ENCODE measurements at regions not wholly inside any gene's neighbourhood (a gene's known extent, or its start where the extent isn't known, plus 50 kb on each side); places are given as distances from the start of the nearest gene placed in this dataset.

GRCh38 chr14:101025131-101025530, 121.6 kb upstream of the RTL1 start:
- no peak for DNase-seq (ENCODE audit: low read depth in 1 of 2, low spot score in 1 of 2)

- no peak for DNase-seq (ENCODE audit: low read depth in 1 of 2, low spot score in 1 of 2)
Observed at GRCh38 chr14:101025696-101026095, 122.2 kb upstream of the RTL1 start.

GRCh38 chr14:101026341-101026740, 122.8 kb upstream of the RTL1 start:
- DNase-seq (ENCODE audit: low read depth in 1 of 2, low spot score in 1 of 2): no peak

- DNase-seq (ENCODE audit: low read depth in 1 of 2, low spot score in 1 of 2): no peak
Observed at GRCh38 chr14:101027291-101027690, 123.8 kb upstream of the RTL1 start.

- DNase-seq (ENCODE audit: low read depth in 1 of 2, low spot score in 1 of 2): no peak
Observed at GRCh38 chr14:101027966-101028365, 124.4 kb upstream of the RTL1 start.

GRCh38 chr14:101028971-101029667, 125.6 kb upstream of the RTL1 start:
- no peak for DNase-seq (ENCODE audit: low read depth in 1 of 2, low spot score in 1 of 2)

GRCh38 chr14:101029668-101030290, 126.3 kb upstream of the RTL1 start:
- DNase-seq (ENCODE audit: low read depth in 1 of 2, low spot score in 1 of 2): no peak

GRCh38 chr14:101030586-101030985, 127.1 kb upstream of the RTL1 start:
- no peak for DNase-seq (ENCODE audit: low read depth in 1 of 2, low spot score in 1 of 2)

GRCh38 chr14:101031186-101031585, 127.7 kb upstream of the RTL1 start:
- no peak for DNase-seq (ENCODE audit: low read depth in 1 of 2, low spot score in 1 of 2)

- no peak for DNase-seq (ENCODE audit: low read depth in 1 of 2, low spot score in 1 of 2)
Observed at GRCh38 chr14:101031721-101032120, 128.2 kb upstream of the RTL1 start.

GRCh38 chr14:101032433-101032832, 128.9 kb upstream of the RTL1 start:
- DNase-seq (ENCODE audit: low read depth in 1 of 2, low spot score in 1 of 2): no peak

GRCh38 chr14:101033006-101033405, 129.5 kb upstream of the RTL1 start:
- no peak for DNase-seq (ENCODE audit: low read depth in 1 of 2, low spot score in 1 of 2)

- no peak for DNase-seq (ENCODE audit: low read depth in 1 of 2, low spot score in 1 of 2)
Observed at GRCh38 chr14:101033446-101034165, 130.1 kb upstream of the RTL1 start.

GRCh38 chr14:101034986-101035385, 131.5 kb upstream of the RTL1 start:
- no peak for DNase-seq (ENCODE audit: low read depth in 1 of 2, low spot score in 1 of 2)

- no peak for DNase-seq (ENCODE audit: low read depth in 1 of 2, low spot score in 1 of 2)
Observed at GRCh38 chr14:101035466-101036225, 132.1 kb upstream of the RTL1 start.

- no peak for DNase-seq (ENCODE audit: low read depth in 1 of 2, low spot score in 1 of 2)
Observed at GRCh38 chr14:101037021-101037817, 133.7 kb upstream of the RTL1 start.

GRCh38 chr14:101039031-101039754, 135.7 kb upstream of the RTL1 start:
- DNase-seq (ENCODE audit: low read depth in 1 of 2, low spot score in 1 of 2): no peak

- no peak for DNase-seq (ENCODE audit: low read depth in 1 of 2, low spot score in 1 of 2)
Observed at GRCh38 chr14:101039755-101040138, 136.2 kb upstream of the RTL1 start.

- no peak for DNase-seq (ENCODE audit: low read depth in 1 of 2, low spot score in 1 of 2)
Observed at GRCh38 chr14:101040538-101041442, 137.3 kb upstream of the RTL1 start.

All from activated T-helper 1 cell treated with anti-CD3 and anti-CD28 coated beads, Interleukin-2, amount 50 U/mL, for 16 hours (primary cell).